Keratinocyte (primary cell): ENCODE measurements at regions not wholly inside any gene's neighbourhood (a gene's known extent, or its start where the extent isn't known, plus 50 kb on each side); places are given as distances from the start of the nearest gene placed in this dataset.

Experiments
- DNase-seq: peaks from one replicate; pipeline ENCODE4 v3.0.0-alpha.2; 2011; ENCODE audit warnings: low read depth, missing footprints, low spot score
- FAIRE-seq: peaks from 2 replicates; lab custom pipeline; 2011; peaks lifted over from hg19 to GRCh38; lab: Jason Lieb, UNC
- H2AFZ ChIP-seq: 2 replicates; pipeline ENCODE4 v1.6.0; 2012; ENCODE audit warnings: low read length, control low read depth, inconsistent platforms; ENCODE audit not compliant: control insufficient read depth
- H3K27ac ChIP-seq: 2 replicates; pipeline ENCODE4 v1.5.1; 2011; ENCODE audit warnings: low read length; ENCODE audit not compliant: control insufficient read depth, insufficient read depth
- H3K27me3 ChIP-seq: 3 replicates; pipeline ENCODE4 v1.6.0; 2011; ENCODE audit warnings: low read length; ENCODE audit not compliant: control insufficient read depth, insufficient read depth; ENCODE audit errors: extremely low read depth
- H3K36me3 ChIP-seq, 2 experiments: 2 replicates in 1 of 2; 3 replicates in 1 of 2; pipeline ENCODE4 v1.5.1; 2011; ENCODE audit warnings: low read length in 2 of 2, mild to moderate bottlenecking in 1 of 2; ENCODE audit not compliant: control insufficient read depth in 2 of 2, insufficient read depth in 2 of 2; ENCODE audit errors: extremely low read depth in 1 of 2
- H3K4me1 ChIP-seq: 3 replicates; pipeline ENCODE4 v1.5.1; 2011; ENCODE audit warnings: low read length; ENCODE audit not compliant: control insufficient read depth, insufficient read depth; ENCODE audit errors: extremely low read depth
- H3K4me2 ChIP-seq: 3 replicates; pipeline ENCODE4 v1.6.0; 2011; ENCODE audit warnings: low read depth, low read length; ENCODE audit not compliant: control insufficient read depth, insufficient read depth; ENCODE audit errors: extremely low read depth
- H3K4me3 ChIP-seq, 3 experiments: fragments of 200-600 bp in 1 of 3; sonication (generic) in 1 of 3; 2 replicates in 2 of 3; 3 replicates in 1 of 3; pipeline ENCODE4 v1.5.1; 2011 to 2016; ENCODE audit warnings: low read length in 3 of 3, mild to moderate bottlenecking in 3 of 3, control low read depth in 2 of 3, inconsistent platforms in 1 of 3, low read depth in 1 of 3, mixed read lengths in 1 of 3, mixed run types in 1 of 3, moderate library complexity in 1 of 3; ENCODE audit not compliant: control insufficient read depth in 2 of 3, insufficient read depth in 2 of 3; ENCODE audit errors: extremely low read depth in 1 of 3
- H3K79me2 ChIP-seq: 2 replicates; pipeline ENCODE4 v1.6.0; 2012; ENCODE audit warnings: low read length; ENCODE audit not compliant: control insufficient read depth, insufficient read depth
- H3K9ac ChIP-seq: 3 replicates; pipeline ENCODE4 v1.6.0; 2011; ENCODE audit warnings: low read length; ENCODE audit not compliant: control insufficient read depth, insufficient read depth; ENCODE audit errors: extremely low read depth
- H3K9me1 ChIP-seq: 3 replicates; pipeline ENCODE4 v1.6.0; 2011; ENCODE audit warnings: low read length; ENCODE audit not compliant: control insufficient read depth, insufficient read depth; ENCODE audit errors: extremely low read depth
- H3K9me3 ChIP-seq: 2 replicates; pipeline ENCODE4 v1.5.1; 2012; ENCODE audit warnings: low read depth, low read length; ENCODE audit not compliant: control insufficient read depth
- H4K20me1 ChIP-seq: 3 replicates; pipeline ENCODE4 v1.6.0; 2011; ENCODE audit warnings: low read length; ENCODE audit not compliant: control insufficient read depth, insufficient read depth; ENCODE audit errors: extremely low read depth
- CTCF ChIP-seq, 3 experiments: IDR thresholded peaks in 1 of 3; conservative IDR thresholded peaks in 1 of 3; optimal IDR thresholded peaks in 1 of 3; 2 replicates in 2 of 3; 3 replicates in 1 of 3; pipeline versions ENCODE3 to v1.5.1; 2011; ENCODE audit warnings: low read length in 3 of 3, mild to moderate bottlenecking in 3 of 3, moderate library complexity in 2 of 3, control low read depth in 1 of 3, inconsistent platforms in 1 of 3; ENCODE audit not compliant: insufficient read depth in 2 of 3; ENCODE audit errors: extremely low read depth in 1 of 3
- EZH2 ChIP-seq: IDR thresholded peaks from one replicate; pipeline ENCODE4 v1.6.1; 2012; ENCODE audit warnings: inconsistent platforms, mild to moderate bottlenecking, low read length, moderate library complexity
- dilution Hi-C: fragments of 300-500 bp; cut with MboI; formaldehyde crosslinking; loops from one replicate; pipeline ENCODE4 v1.7.0; 2020; ENCODE audit warnings: low sequenced_read_pairs; ENCODE audit not compliant: extremely low pct_ligation_motif_present

DNA sequence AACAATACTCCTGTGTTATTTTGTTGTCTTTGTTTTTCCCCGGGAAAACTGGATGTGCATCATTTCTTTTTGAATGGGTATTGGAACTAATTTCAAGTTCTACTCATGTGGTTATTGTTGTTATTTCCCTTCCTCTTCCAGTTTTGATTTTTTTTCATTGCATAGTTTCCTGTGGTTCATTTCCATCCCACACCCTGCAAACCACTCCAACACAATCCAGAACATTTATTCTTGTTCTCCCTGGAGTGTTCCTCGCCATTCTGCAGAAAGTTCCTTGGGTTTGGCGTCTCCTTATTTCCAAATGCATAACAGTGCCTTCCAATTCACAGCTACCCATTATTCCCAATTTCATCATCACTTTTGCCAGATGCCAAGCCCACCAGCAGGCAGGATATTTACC is 775.1 kb downstream of the TNS3 start:
- Histone ChIP-seq H3K9me3 (no peaks in the 10 kb centered on the region), H3K9ac (no peak overlapping the region), H3K27ac (no peak overlapping the region), H3K9me1 (no peaks in the 10 kb centered on the region), H3K4me1 (peaks cover 11% of the 10 kb centered on the region), H3K79me2 (no peaks in the 10 kb centered on the region), H3K27me3 (no peaks in the 10 kb centered on the region), H4K20me1 (no peaks in the 10 kb centered on the region), H3K36me3 (no peaks in the 10 kb centered on the region), H3K4me3 (no peak overlapping the region), H3K4me2 (no peak overlapping the region), H2AFZ (no peak overlapping the region)
- no peak for DNase-seq
- dilution Hi-C loops, result no loop called here
- TF ChIP-seq EZH2 (no peak), CTCF (optimal IDR thresholded peaks at IDR 0.05 in 1 of 3, IDR thresholded peaks at IDR 0.05 in 1 of 3, conservative IDR thresholded peaks at IDR 0.05 in 1 of 3; ENCODE audit: extremely low read depth in 1 of 3, insufficient read depth in 2 of 3, low read length in 3 of 3) (no peak)
- FAIRE-seq, result no peak

- no peaks in the 10 kb centered on the region for H3K27me3 ChIP-seq
Measured at GRCh38 chr7:46802479-46802878, 779.4 kb downstream of the TNS3 start.

More at GRCh38 chr7:46802479-46802878, 779.4 kb downstream of the TNS3 start:
- Histone ChIP-seq H4K20me1 (no peaks in the 10 kb centered on the region), H3K4me1 (no peaks in the 10 kb centered on the region), H3K4me2 (no peak overlapping the region), H3K9ac (no peak overlapping the region), H3K79me2 (no peaks in the 10 kb centered on the region), H3K9me3 (no peaks in the 10 kb centered on the region), H3K27ac (no peak overlapping the region), H3K9me1 (no peaks in the 10 kb centered on the region), H2AFZ (no peak overlapping the region), H3K4me3 (no peak overlapping the region), H3K36me3 (no peaks in the 10 kb centered on the region)
- dilution Hi-C loops, result no loop called here
- no peak for FAIRE-seq
- no peak for DNase-seq
- TF ChIP-seq CTCF (optimal IDR thresholded peaks at IDR 0.05 in 1 of 3, IDR thresholded peaks at IDR 0.05 in 1 of 3, conservative IDR thresholded peaks at IDR 0.05 in 1 of 3; ENCODE audit: extremely low read depth in 1 of 3, insufficient read depth in 2 of 3, low read length in 3 of 3) (no peak), EZH2 (no peak)
